HG02610 (cell line): ENCODE measurements at regions not wholly inside any gene's neighbourhood (a gene's known extent, or its start where the extent isn't known, plus 50 kb on each side); places are given as distances from the start of the nearest gene placed in this dataset.
"Not testable (repeated sequence)": the region's sequence is repeated elsewhere in the genome, so short reads cannot be mapped to it uniquely, and the experiment has no call there.

Source experiments
- ATAC-seq: cut with Tn5 transposase; IDR thresholded peaks from one replicate; pipeline ENCODE4 v1.9.1; 2021; ENCODE audit warnings: mild to moderate bottlenecking, moderate library complexity; ENCODE audit not compliant: unreplicated experiment

DNA sequence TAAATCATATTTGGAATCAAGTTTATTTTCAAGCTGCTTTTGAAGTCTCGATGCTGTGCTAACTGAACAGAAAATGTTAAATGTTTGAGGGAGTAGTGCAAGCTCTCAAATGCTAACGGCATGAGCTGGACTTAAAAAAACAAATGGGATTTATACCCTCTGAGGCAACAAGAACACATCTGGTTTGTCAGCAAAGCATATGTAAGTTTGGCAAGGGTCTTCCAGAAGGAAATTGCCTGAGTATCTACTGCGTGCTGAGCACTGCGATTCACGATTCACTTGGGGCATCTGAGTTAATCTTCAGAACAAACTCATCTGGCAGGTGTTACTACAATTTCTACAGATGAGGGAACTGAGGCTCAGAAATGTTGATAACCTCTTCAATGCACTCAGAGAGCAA is 98.4 kb upstream of the C9orf72 start:
- no peak for ATAC-seq

GRCh38 chr9:27672718-27673117 is 99.4 kb upstream of the C9orf72 start:
- peak; percentile 53 for ATAC-seq

DNA sequence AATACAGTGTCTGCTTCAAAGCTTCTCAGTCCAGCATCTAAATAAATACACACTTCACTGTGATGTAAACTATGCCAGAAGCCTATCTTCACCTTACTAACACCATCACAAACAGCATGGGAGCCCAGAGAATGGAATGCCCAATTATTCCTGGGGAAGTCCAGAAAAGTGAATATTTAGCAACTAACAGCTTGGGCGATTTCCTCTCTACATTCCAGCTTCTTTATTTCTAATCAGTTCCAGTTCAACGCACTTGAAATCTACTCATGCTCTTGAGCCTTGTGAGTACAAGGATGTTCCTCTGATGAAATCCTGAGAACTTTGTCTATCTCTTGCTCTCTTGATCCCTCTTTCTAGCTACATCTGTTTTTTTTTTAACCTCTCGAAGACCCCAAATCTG is 100.4 kb upstream of the C9orf72 start:
- no peak for ATAC-seq

DNA sequence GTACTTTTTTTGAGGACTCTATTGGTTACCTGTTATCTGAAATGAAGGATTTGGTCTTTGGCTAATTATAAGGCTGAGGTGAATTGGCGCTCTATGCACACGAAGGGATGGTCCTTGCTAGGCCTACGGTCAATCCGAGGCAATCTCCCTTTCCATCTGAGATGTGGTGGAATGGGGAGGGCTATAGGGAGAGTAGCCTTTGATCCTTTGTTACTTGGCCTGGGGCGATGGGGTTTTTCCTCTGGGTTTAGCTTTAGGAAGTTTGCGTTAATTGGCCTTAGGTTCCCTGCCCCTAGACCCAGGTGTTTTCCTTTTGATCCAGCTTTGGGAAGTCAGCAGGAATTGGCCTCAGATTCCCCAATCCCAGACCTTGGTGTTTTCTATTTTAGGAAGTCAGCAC is 102.1 kb upstream of the C9orf72 start:
- ATAC-seq: no peak

GRCh38 chr9:27676827-27677226 is 103.5 kb upstream of the C9orf72 start:
- ATAC-seq: no peak

- ATAC-seq: no peak
Measured at GRCh38 chr9:27679338-27679737, 106.1 kb upstream of the C9orf72 start.

DNA sequence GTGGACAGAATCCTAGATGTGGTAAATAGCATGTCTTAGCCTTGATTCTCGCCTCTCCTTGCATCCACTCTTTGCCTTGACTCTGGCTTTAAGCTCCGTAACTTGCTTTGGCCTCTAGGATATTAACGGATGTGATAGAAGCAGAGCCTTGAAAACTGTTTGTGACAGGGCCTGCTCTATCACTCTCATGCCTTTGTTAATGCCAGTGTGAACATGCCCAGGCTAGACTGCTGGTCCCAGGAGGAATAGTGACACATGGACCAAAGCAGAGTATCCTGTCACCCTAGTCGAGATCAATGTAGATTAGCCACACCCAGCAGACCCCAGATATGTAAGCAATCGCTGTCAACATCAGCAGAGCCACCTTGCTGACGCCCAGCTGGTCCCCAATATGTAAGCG is 109.9 kb upstream of the C9orf72 start:
- no peak for ATAC-seq

GRCh38 chr9:27688954-27689353 is 115.7 kb upstream of the C9orf72 start:
- ATAC-seq: no peak

DNA sequence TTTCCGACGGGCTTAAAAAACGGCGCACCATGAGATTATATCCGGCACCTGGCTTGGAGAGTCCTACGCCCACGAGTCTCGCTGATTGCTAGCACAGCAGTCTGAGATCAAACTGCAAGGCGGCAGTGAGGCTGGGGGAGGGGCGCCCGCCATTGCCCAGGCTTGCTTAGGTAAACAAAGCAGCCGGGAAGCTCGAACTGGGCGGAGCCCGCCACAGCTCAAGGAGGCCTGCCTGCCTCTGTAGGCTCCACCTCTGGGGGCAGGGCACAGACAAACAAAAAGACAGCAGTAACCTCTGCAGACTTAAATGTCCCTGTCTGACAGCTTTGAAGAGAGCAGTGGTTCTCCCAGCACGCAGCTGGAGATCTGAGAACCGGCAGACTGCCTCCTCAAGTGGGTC is 117.5 kb upstream of the C9orf72 start:
- ATAC-seq: not testable (repeated sequence)

GRCh38 chr9:27699621-27700020 is 126.3 kb upstream of the C9orf72 start:
- ATAC-seq: no peak

DNA sequence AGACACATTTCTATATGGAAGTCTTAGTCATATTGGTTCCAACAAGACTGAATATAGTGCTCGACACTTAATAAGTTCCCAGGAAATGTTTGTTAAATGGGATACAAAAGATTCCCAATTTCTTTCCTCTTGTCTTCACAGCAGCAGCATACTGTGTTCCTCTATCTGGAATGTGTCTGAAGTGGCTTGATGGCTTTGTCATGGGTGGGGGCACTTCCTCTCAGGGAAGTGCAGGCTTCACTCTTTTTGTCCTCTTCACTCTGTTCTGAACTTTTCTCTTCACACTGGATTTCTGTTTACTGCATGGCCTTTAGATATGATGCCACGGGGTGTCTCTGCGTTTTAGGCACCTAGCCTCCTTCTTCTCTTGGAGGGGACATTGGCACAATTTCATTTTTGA is 127.7 kb upstream of the C9orf72 start:
- ATAC-seq: no peak

DNA sequence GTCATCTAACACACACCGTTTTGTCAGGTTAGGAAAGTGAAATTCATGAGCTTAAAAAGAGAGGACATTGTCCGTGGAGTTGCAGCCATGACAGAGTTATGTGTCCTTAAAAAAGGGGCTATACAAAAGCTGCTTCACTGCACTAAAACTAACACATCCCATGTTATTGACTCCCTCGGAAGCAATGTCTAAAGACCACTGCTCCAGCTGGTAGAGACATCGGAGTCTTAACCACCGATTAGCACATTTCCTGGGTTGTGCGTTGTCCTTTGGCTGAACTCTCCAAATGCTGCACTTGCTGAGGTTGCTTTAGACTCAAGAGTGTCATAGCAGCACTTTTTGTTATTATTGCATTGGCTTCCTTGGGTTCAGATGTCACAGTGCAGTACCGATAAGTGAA is 128.3 kb upstream of the C9orf72 start:
- no peak for ATAC-seq

GRCh38 chr9:27703216-27703980 is 130.1 kb upstream of the C9orf72 start:
- no peak for ATAC-seq

GRCh38 chr9:27711241-27711640 is 138.0 kb upstream of the C9orf72 start:
- ATAC-seq: no peak

DNA sequence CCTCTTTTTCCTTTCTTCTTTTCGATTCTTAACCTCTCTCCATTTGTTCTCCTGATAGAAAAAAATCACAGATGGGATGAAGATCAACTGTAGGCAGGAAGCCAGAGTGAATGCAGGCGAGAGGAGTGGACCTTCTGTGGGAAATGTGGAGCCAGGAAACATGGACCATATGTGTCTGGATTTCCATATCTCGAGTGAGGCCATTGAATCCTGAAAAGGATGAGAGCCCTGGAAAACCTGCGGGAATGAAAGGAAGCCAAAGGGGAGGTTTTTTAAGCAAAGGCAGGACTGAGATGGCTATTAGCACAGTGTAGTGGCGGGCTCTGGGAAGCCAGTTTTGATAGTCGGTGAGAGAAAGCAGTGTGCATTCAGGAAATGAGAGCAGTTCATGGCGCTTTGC is 139.5 kb upstream of the C9orf72 start:
- ATAC-seq: no peak

- ATAC-seq: no peak
Measured at GRCh38 chr9:27714388-27714787, 141.1 kb upstream of the C9orf72 start.

DNA sequence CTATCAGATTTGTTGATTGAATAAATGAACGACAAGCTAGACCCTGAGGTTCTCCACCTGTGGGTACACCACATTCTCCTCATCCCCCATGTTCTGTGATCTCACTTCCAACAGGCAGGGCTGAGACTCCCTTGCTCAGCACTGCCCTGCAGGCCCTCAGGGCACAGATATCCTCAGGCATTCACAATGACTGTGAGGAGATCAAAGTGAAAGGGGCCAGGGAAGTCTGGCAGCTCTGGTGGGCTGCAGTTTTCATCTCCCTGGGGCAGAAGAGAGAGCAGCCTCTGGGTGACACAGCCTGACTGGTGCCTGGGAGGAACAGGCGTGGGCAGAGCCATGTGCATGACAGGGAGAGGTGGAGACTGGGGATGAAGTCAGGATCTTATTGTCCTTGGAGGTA is 142.4 kb upstream of the C9orf72 start:
- ATAC-seq: no peak

DNA sequence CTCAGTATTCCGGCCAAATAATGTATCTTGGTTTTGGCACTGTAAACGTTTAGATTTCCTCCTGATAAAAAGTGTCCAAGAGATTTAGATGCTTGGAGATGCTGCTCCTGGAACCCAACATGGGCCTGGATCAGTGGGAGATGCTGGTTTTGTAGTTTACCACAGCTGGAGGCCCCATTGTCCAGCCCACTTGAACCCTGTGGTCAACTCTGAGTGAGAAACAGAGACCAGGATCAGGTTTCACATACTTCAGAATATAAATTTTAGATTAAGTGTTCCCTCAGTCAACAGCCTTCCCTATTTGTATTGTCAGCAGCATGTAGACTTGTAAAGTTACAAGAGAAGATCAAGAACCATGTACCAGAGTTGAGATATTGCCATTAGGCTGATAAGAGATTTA is 144.7 kb upstream of the C9orf72 start:
- no peak for ATAC-seq

DNA sequence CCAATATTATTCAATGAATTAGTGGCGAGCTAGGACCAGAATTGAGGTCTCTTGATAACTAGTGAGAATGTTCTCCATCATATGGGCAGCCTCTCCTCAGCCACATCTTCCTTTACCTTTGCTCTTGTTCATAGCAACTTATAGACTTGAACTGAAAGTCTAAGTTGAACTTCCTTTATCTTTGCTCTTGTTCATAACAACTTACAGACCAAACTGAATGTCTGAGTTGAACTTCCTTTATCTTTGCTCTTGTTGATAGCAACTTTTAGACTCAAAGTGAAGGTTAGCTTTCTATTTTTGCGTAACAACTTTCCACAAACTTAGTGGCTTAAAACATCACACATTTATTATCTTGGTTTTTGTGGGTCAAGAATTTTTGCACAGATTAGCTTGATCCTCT is 146.4 kb upstream of the C9orf72 start:
- no peak for ATAC-seq

- ATAC-seq: no peak
Measured at GRCh38 chr9:27722866-27723265, 149.6 kb upstream of the C9orf72 start.

GRCh38 chr9:27726244-27727081 is 153.2 kb upstream of the C9orf72 start:
- ATAC-seq: peak; percentile 84

GRCh38 chr9:27732494-27732893 is 159.2 kb upstream of the C9orf72 start:
- ATAC-seq: no peak
